IMR-90 (cell line): ENCODE measurements at regions not wholly inside any gene's neighbourhood (a gene's known extent, or its start where the extent isn't known, plus 50 kb on each side); places are given as distances from the start of the nearest gene placed in this dataset.

Source experiments
- ATAC-seq: fragments of 200-7000 bp; cut with Tn5 transposase; 2 replicates; pipeline ENCODE4 v1.9.1; 2020; ENCODE audit warnings: low read depth, mild to moderate bottlenecking, moderate library complexity
- BruUV-seq: library from RNA; stranded (reverse); fragments of 400-500 nt; replicated peaks from 2 replicates; lab custom pipeline; 2021; lab: Mats Ljungman, UMichigan
- CTCF ChIA-PET: fragments of 300-600 bp; formaldehyde crosslinking; extraction: SDS; loops from one replicate; lab custom pipeline; 2021; ENCODE audit warnings: antibody characterized with exemption; lab: Yijun Ruan, JAX
- POLR2A ChIA-PET: fragments of 300-600 bp; sonication (Branson Sonifier 250); formaldehyde crosslinking; loops from one replicate; lab custom pipeline; 2022; ENCODE audit warnings: antibody characterized with exemption; ENCODE audit not compliant: unreplicated experiment; lab: Charles Lee
- DNase-seq: peaks from one replicate; pipeline ENCODE4 v3.0.0; 2013
- H2AFZ ChIP-seq: replicated peaks from 2 replicates; pipeline ENCODE3; 2013; ENCODE audit warnings: low read length, mild to moderate bottlenecking; ENCODE audit not compliant: poor library complexity
- H2AK5ac ChIP-seq: 2 replicates; pipeline ENCODE4 v1.6.1; 2013; ENCODE audit warnings: low read depth, low read length, inconsistent platforms
- H2AK9ac ChIP-seq: replicated peaks from 2 replicates; pipeline ENCODE3; 2013; ENCODE audit warnings: mild to moderate bottlenecking, low read depth, low read length, moderate library complexity; ENCODE audit not compliant: poor library complexity
- H2BK120ac ChIP-seq: 2 replicates; pipeline ENCODE4 v1.6.1; 2013; ENCODE audit warnings: low read depth, low read length, inconsistent platforms
- H2BK15ac ChIP-seq: 3 replicates; pipeline ENCODE4 v1.6.1; 2013; ENCODE audit warnings: low read depth, low read length, inconsistent platforms
- H2BK20ac ChIP-seq: 2 replicates; pipeline ENCODE4 v1.6.1; 2013; ENCODE audit warnings: low read depth, mild to moderate bottlenecking, inconsistent platforms, low read length, moderate library complexity
- H2BK5ac ChIP-seq: 2 replicates; pipeline ENCODE4 v1.6.1; 2013; ENCODE audit warnings: mild to moderate bottlenecking, low read depth, low read length, inconsistent platforms; ENCODE audit not compliant: poor library complexity, severe bottlenecking
- H3K14ac ChIP-seq: replicated peaks from 2 replicates; pipeline ENCODE4 v1.6.1; 2013; ENCODE audit warnings: low read depth, low read length, inconsistent platforms
- H3K18ac ChIP-seq: 2 replicates; pipeline ENCODE4 v1.6.1; 2013; ENCODE audit warnings: low read depth, low read length, control low read depth
- H3K23ac ChIP-seq: 2 replicates; pipeline ENCODE4 v1.6.1; 2013; ENCODE audit warnings: low read depth, low read length, inconsistent platforms
- H3K27ac ChIP-seq: 2 replicates; pipeline ENCODE4 v1.5.1; 2013; ENCODE audit warnings: mild to moderate bottlenecking, control low read depth, low read length; ENCODE audit not compliant: insufficient read depth
- H3K27me3 ChIP-seq: 2 replicates; pipeline ENCODE4 v1.6.1; 2013; ENCODE audit warnings: low read length; ENCODE audit not compliant: control insufficient read depth, insufficient read depth
- H3K36me3 ChIP-seq: 2 replicates; pipeline ENCODE4 v1.6.1; 2013; ENCODE audit warnings: low read length, mixed read lengths; ENCODE audit not compliant: control insufficient read depth, insufficient read depth
- H3K4ac ChIP-seq: 2 replicates; pipeline ENCODE4 v1.6.1; 2013; ENCODE audit warnings: low read depth, low read length, inconsistent platforms
- H3K4me1 ChIP-seq: 2 replicates; pipeline ENCODE4 v1.6.1; 2013; ENCODE audit warnings: low read length, mixed read lengths; ENCODE audit not compliant: control insufficient read depth, insufficient read depth
- H3K4me2 ChIP-seq: 2 replicates; pipeline ENCODE4 v1.6.1; 2013; ENCODE audit warnings: low read depth, mild to moderate bottlenecking, control low read depth, low read length, moderate library complexity
- H3K4me3 ChIP-seq: 2 replicates; pipeline ENCODE4 v1.5.1; 2013; ENCODE audit warnings: low read depth, mild to moderate bottlenecking, control low read depth, low read length, moderate library complexity; ENCODE audit not compliant: insufficient read depth
- H3K56ac ChIP-seq: 2 replicates; pipeline ENCODE4 v1.6.1; 2013; ENCODE audit warnings: low read length, inconsistent platforms; ENCODE audit not compliant: insufficient read depth; ENCODE audit errors: extremely low read depth
- H3K79me1 ChIP-seq, 2 experiments: 2 replicates each; pipeline ENCODE4 v1.6.1; 2013; ENCODE audit warnings: low read length in 2 of 2, inconsistent platforms in 1 of 2, low read depth in 1 of 2
- H3K9ac ChIP-seq: 2 replicates; pipeline ENCODE4 v1.6.1; 2013; ENCODE audit warnings: low read depth, low read length, control low read depth
- H3K9me1 ChIP-seq: 2 replicates; pipeline ENCODE4 v1.6.1; 2013; ENCODE audit warnings: low read length, inconsistent platforms; ENCODE audit not compliant: insufficient read depth
- H3K9me3 ChIP-seq: 2 replicates; pipeline ENCODE4 v1.6.1; 2013; ENCODE audit warnings: low read length; ENCODE audit not compliant: control insufficient read depth, insufficient read depth
- H4K20me1 ChIP-seq: 2 replicates; pipeline ENCODE4 v1.6.1; 2013; ENCODE audit warnings: low read length, inconsistent platforms; ENCODE audit not compliant: insufficient read depth
- H4K5ac ChIP-seq: 2 replicates; pipeline ENCODE4 v1.6.1; 2013; ENCODE audit warnings: mild to moderate bottlenecking, low read depth, low read length, control low read depth
- H4K8ac ChIP-seq, 2 experiments: 2 replicates each; pipeline ENCODE4 v1.6.1; 2013; ENCODE audit warnings: low read depth in 2 of 2, low read length in 2 of 2, control low read depth in 1 of 2, inconsistent platforms in 1 of 2
- H4K91ac ChIP-seq: 2 replicates; pipeline ENCODE4 v1.6.1; 2013; ENCODE audit warnings: low read depth, low read length, inconsistent platforms; ENCODE audit not compliant: insufficient read depth
- BHLHE40 ChIP-seq: fragments of 150-350 bp; IDR thresholded peaks from 2 replicates; pipeline ENCODE4 v1.6.1; 2016; ENCODE audit warnings: mild to moderate bottlenecking, low read depth, low read length
- CEBPB ChIP-seq: IDR thresholded peaks from 2 replicates; pipeline ENCODE4 v1.6.1; 2012; ENCODE audit warnings: low read depth, low read length, improper control_type of control experiment
- CHD1 ChIP-seq: IDR thresholded peaks from 2 replicates; pipeline ENCODE4 v1.6.1; 2012; ENCODE audit warnings: low read depth, low read length, improper control_type of control experiment
- CTCF ChIP-seq: conservative IDR thresholded peaks from 2 replicates; pipeline ENCODE4 v1.5.1; 2012; ENCODE audit warnings: mild to moderate bottlenecking, low read depth, low read length, improper control_type of control experiment
- ELK1 ChIP-seq: fragments of 150-350 bp; IDR thresholded peaks from 2 replicates; pipeline ENCODE4 v1.6.1; 2016; ENCODE audit warnings: low read depth, mild to moderate bottlenecking, low read length, moderate library complexity, borderline replicate concordance
- FOS ChIP-seq: fragments of 150-350 bp; IDR thresholded peaks from 2 replicates; pipeline ENCODE4 v1.6.1; 2016; ENCODE audit warnings: low read depth, low read length
- MAFK ChIP-seq: IDR thresholded peaks from 2 replicates; pipeline ENCODE4 v1.6.1; 2012; ENCODE audit warnings: low read depth, low read length, improper control_type of control experiment
- MAZ ChIP-seq: IDR thresholded peaks from 2 replicates; pipeline ENCODE4 v1.6.1; 2012; ENCODE audit warnings: low read depth, mild to moderate bottlenecking, low read length, improper control_type of control experiment, moderate library complexity, borderline replicate concordance
- MXI1 ChIP-seq: IDR thresholded peaks from 2 replicates; pipeline ENCODE4 v1.6.1; 2012; ENCODE audit warnings: low read depth, mild to moderate bottlenecking, low read length, moderate library complexity, borderline replicate concordance
- NFE2L2 ChIP-seq: fragments of 150-350 bp; IDR thresholded peaks from 2 replicates; pipeline ENCODE4 v1.6.1; 2016; ENCODE audit warnings: low read depth, mild to moderate bottlenecking, low read length
- RAD21 ChIP-seq: IDR thresholded peaks from 2 replicates; pipeline ENCODE4 v1.6.1; 2012; ENCODE audit warnings: low read length, improper control_type of control experiment
- RCOR1 ChIP-seq: IDR thresholded peaks from 2 replicates; pipeline ENCODE4 v1.6.1; 2012; ENCODE audit warnings: mild to moderate bottlenecking, low read length, improper control_type of control experiment; ENCODE audit not compliant: insufficient replicate concordance
- RFX5 ChIP-seq: IDR thresholded peaks from 2 replicates; pipeline ENCODE4 v1.8.0; 2012; ENCODE audit warnings: low read depth, mild to moderate bottlenecking, low read length, moderate library complexity
- SMC3 ChIP-seq: fragments of 150-350 bp; IDR thresholded peaks from 2 replicates; pipeline ENCODE4 v1.6.1; 2016; ENCODE audit warnings: low read depth, mild to moderate bottlenecking, antibody characterized with exemption, low read length, moderate library complexity
- USF2 ChIP-seq: fragments of 150-350 bp; IDR thresholded peaks from 2 replicates; pipeline ENCODE4 v1.6.1; 2017; ENCODE audit warnings: mild to moderate bottlenecking, antibody characterized with exemption, low read length, low read depth
- WGBS, 2 experiments: methylation state at CpG; one replicate each; pipeline versions ENCODE4 v1.1.5 to v1.1.7; 2013; ENCODE audit warnings: missing lambda C conversion rate in 2 of 2; ENCODE audit not compliant: insufficient read length in 1 of 2; ENCODE audit errors: extremely low coverage in 2 of 2; 5-methylcytosine and 5-hydroxymethylcytosine counted together
- dilution Hi-C: fragments of 300-500 bp; cut with HindIII; formaldehyde crosslinking; loops from one replicate; pipeline ENCODE4 v1.14.3; 2018; ENCODE audit warnings: low sequenced_read_pairs; ENCODE audit not compliant: unreplicated experiment
- in situ Hi-C: fragments of 300-500 bp; cut with MboI; formaldehyde crosslinking; loops from 3 replicates; pipeline ENCODE4 v1.14.3; 2019; ENCODE audit warnings: low sequenced_read_pairs, inconsistent platforms, mixed read lengths
- intact Hi-C: fragments of 100-400 bp; cut with micrococcal nuclease; formaldehyde crosslinking; loops from 2 replicates; pipeline ENCODE4 v1.10.0; 2022

- Histone ChIP-seq H3K9ac (no peak overlapping the region), H2BK5ac (no peak overlapping the region), H3K27ac (no peak overlapping the region), H4K8ac (no peak overlapping the region), H3K9me3 (peaks cover 3% of the 10 kb centered on the region; the same call in 1 of the 2 replicates), H3K18ac (no peak overlapping the region), H2AK5ac (no peak overlapping the region), H3K4ac (no peak overlapping the region), H3K14ac (no peak overlapping the region), H2BK120ac (no peak overlapping the region), H3K56ac (no peak overlapping the region), H3K27me3 (no peaks in the 10 kb centered on the region), H3K9me1 (no peaks in the 10 kb centered on the region), H2AFZ (no peak overlapping the region), H4K20me1 (no peaks in the 10 kb centered on the region), H2BK15ac (no peak overlapping the region), H3K23ac (no peak overlapping the region), H2BK20ac (no peak overlapping the region), H4K5ac (no peak overlapping the region), H2AK9ac (no peak overlapping the region), H3K4me1 (no peaks in the 10 kb centered on the region), H4K91ac (no peak overlapping the region), H3K4me2 (no peak overlapping the region), H3K79me1 (no peaks in the 10 kb centered on the region), H3K4me3 (no peak overlapping the region), H3K36me3 (no peaks in the 10 kb centered on the region)
- no TSS peak for BruUV-seq
- no CpG with 5 or more reads among the region's 3 CpGs for WGBS, 2 experiments
- TF ChIP-seq BHLHE40 (no peak), ELK1 (no peak), MXI1 (no peak), SMC3 (no peak), CHD1 (no peak), MAFK (no peak), MAZ (no peak), NFE2L2 (no peak), RCOR1 (no peak), CTCF (no peak), CEBPB (no peak), RAD21 (no peak), USF2 (no peak), RFX5 (no peak), FOS (no peak)
- intact Hi-C loops (no loop called here), in situ Hi-C loops (no loop called here), dilution Hi-C loops (no loop called here)
- POLR2A ChIA-PET, result no interaction called here
- CTCF ChIA-PET, result no interaction called here
- no peak for DNase-seq
- no peak for ATAC-seq
Observed at GRCh38 chr5:20446121-20446520, 458.1 kb upstream of the CDH18 start.
